Kidney epithelial cell (primary cell): ENCODE measurements at regions not wholly inside any gene's neighbourhood (a gene's known extent, or its start where the extent isn't known, plus 50 kb on each side); places are given as distances from the start of the nearest gene placed in this dataset.

Experiments used
- DNase-seq: peaks from one replicate; pipeline ENCODE4 v3.0.0-alpha.2; 2010; ENCODE audit warnings: low read depth
- H3K27me3 ChIP-seq: 2 replicates; pipeline ENCODE4 v1.6.0; 2011; ENCODE audit warnings: low read length; ENCODE audit not compliant: control insufficient read depth, insufficient read depth
- H3K36me3 ChIP-seq: 2 replicates; pipeline ENCODE4 v1.5.1; 2011; ENCODE audit warnings: low read length; ENCODE audit not compliant: control insufficient read depth, insufficient read depth
- H3K4me3 ChIP-seq: 2 replicates; pipeline ENCODE4 v1.5.1; 2011; ENCODE audit warnings: low read depth, mild to moderate bottlenecking, control low read depth, low read length
- TF ChIP-seq, protein P1 (sequence below): IDR thresholded peaks from 2 replicates; pipeline ENCODE4 v1.5.1; 2011; ENCODE audit warnings: mild to moderate bottlenecking, moderate library complexity, low read length, control low read depth, inconsistent platforms; ENCODE audit not compliant: insufficient read depth, poor library complexity, severe bottlenecking

DNA sequence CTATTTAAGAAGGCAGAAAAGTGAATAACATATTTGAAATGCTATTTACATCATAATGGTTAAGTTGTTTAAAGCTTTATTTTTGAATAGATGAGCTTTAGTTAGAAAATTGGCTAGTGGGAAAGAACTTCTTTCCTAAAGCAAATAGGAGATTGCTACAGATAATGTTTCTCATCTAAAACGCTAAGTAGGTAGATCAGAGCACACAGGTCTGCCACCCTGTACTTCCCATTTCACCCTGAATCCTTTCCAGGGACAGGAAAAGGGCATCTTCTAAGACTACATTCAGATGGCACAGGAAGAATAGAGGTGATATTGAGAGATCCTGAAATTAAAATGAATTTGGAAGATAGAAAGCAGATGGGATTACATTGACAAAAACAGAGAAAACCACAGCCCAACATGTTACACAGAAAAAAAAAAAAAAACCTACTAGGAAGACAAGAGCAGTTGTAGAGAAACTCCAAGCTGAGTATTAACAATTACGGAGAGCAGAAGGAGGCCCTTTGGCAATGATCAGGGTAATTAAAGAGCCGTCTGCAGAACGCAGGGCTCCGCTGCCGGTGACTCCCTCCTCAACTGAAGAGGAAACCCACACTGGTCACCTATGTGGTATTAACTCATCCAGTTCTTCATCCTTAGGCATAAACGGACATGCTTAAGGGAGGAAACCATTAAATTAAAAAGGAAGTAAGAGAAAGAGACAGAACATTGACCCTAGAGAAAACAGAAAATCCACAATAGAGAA, 53.6 kb upstream of the MAP10 start:
- no peaks in the 10 kb centered on the region for H3K36me3 ChIP-seq
- TF ChIP-seq, protein P1, sequence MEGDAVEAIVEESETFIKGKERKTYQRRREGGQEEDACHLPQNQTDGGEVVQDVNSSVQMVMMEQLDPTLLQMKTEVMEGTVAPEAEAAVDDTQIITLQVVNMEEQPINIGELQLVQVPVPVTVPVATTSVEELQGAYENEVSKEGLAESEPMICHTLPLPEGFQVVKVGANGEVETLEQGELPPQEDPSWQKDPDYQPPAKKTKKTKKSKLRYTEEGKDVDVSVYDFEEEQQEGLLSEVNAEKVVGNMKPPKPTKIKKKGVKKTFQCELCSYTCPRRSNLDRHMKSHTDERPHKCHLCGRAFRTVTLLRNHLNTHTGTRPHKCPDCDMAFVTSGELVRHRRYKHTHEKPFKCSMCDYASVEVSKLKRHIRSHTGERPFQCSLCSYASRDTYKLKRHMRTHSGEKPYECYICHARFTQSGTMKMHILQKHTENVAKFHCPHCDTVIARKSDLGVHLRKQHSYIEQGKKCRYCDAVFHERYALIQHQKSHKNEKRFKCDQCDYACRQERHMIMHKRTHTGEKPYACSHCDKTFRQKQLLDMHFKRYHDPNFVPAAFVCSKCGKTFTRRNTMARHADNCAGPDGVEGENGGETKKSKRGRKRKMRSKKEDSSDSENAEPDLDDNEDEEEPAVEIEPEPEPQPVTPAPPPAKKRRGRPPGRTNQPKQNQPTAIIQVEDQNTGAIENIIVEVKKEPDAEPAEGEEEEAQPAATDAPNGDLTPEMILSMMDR: no peak
- H3K27me3 ChIP-seq: no peaks in the 10 kb centered on the region
- no peak for DNase-seq
- no peak overlapping the region for H3K4me3 ChIP-seq

DNA sequence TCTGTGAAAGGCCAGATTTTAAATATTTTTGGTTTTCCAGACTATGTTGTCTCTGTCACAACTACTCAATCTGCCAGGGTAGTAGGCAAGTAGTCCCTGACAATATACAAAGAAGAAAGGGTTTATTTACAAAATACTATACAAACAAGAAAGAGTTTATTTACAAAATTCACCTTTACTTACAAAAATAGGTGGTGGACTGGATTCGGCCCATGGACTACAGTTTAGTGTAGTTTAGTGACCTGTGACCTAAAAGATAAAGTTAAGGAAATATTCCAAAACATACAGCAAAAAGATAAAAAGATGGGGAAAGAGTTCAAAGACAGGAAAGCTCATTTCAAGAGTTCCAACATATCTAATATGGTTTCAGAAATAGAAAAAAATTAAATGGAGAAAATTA, 52.9 kb upstream of the MAP10 start:
- DNase-seq: no peak
- TF ChIP-seq, protein P1: no peak
- no peaks in the 10 kb centered on the region for H3K27me3 ChIP-seq
- H3K36me3 ChIP-seq: no peaks in the 10 kb centered on the region
- H3K4me3 ChIP-seq: no peak overlapping the region

DNA sequence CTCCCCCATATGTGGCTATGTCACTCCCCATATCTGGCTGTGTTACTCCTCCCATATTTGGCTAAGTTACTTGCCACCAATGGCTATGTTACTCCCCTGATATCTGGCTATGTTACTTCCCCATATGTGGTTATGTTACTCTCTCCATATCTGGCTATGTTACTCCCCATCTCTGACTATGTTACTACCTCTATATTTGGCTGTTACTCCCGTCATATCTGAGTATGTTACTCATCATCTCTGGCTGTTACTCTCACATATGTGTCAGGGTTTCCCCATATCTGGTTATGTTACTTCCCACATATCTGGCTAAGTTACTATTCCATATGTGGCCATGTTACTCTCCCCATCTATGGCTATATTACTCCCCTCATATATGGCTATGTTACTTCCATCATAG, 50.3 kb upstream of the MAP10 start:
- Histone ChIP-seq H3K36me3 (no peaks in the 10 kb centered on the region), H3K4me3 (no peak overlapping the region), H3K27me3 (no peaks in the 10 kb centered on the region)
- no peak for DNase-seq
- TF ChIP-seq, protein P1: no peak
